Heart right ventricle (tissue), 16 donors: ENCODE measurements at regions not wholly inside any gene's neighbourhood (a gene's known extent, or its start where the extent isn't known, plus 50 kb on each side); places are given as distances from the start of the nearest gene placed in this dataset.

Experiments
- ATAC-seq, 8 donors: fragments of 200-7000 bp; cut with Tn5 transposase; one replicate each; pipeline ENCODE4 v1.9.1; 2020; ENCODE audit warnings: mild to moderate bottlenecking in 8 of 8, moderate library complexity in 8 of 8, moderate number of reproducible peaks in 1 of 8
- DNase-seq, 2 donors: peaks; one replicate each; pipeline ENCODE4 v3.0.0-alpha.2; 2020
- H3K27ac ChIP-seq, 10 donors: fragments of 200-600 bp; sonication (generic) in 2 of 10; one replicate each; pipeline versions ENCODE4 v1.5.0 to v1.8.0; 2020 to 2022; ENCODE audit warnings: mild to moderate bottlenecking in 3 of 10
- H3K27me3 ChIP-seq, 7 donors: fragments of 200-600 bp; one replicate each; pipeline ENCODE4 v1.8.0; 2021 to 2022; ENCODE audit warnings: mild to moderate bottlenecking in 2 of 7
- H3K36me3 ChIP-seq, 9 donors: fragments of 200-600 bp; sonication (generic) in 1 of 9; one replicate each; pipeline versions ENCODE4 v1.5.0 to v1.8.0; 2020 to 2022; ENCODE audit warnings: mild to moderate bottlenecking in 2 of 9
- H3K4me1 ChIP-seq, 9 donors: fragments of 200-600 bp; sonication (generic) in 1 of 9; one replicate each; pipeline versions ENCODE4 v1.5.0 to v1.8.0; 2020 to 2022; ENCODE audit warnings: mild to moderate bottlenecking in 4 of 9
- H3K4me3 ChIP-seq, 10 donors: fragments of 200-600 bp; sonication (generic) in 2 of 10; one replicate each; pipeline versions ENCODE4 v1.5.0 to v1.8.0; 2020 to 2022; ENCODE audit warnings: mild to moderate bottlenecking in 7 of 10, moderate library complexity in 2 of 10
- H3K9me3 ChIP-seq, 11 donors: fragments of 200-600 bp in 10 of 11; sonication (generic) in 2 of 11; one replicate each; pipeline versions ENCODE4 v1.5.0 to v1.8.0; 2013 to 2022; ENCODE audit warnings: mild to moderate bottlenecking in 2 of 11, control low read depth in 1 of 11, moderate library complexity in 1 of 11
- CTCF ChIP-seq, 9 donors: fragments of 200-600 bp; sonication (generic) in 2 of 9; IDR thresholded peaks; one replicate each; pipeline versions ENCODE4 v1.5.0 to v1.8.0; 2021 to 2022; ENCODE audit warnings: antibody characterized with exemption in 9 of 9, mild to moderate bottlenecking in 5 of 9, moderate library complexity in 1 of 9
- WGBS, 2 donors: extraction: QIAGEN DNeasy Blood & Tissue Kit; methylation state at CpG; one replicate each; pipeline ENCODE4 v1.1.7; 2013; ENCODE audit warnings: inconsistent platforms in 1 of 2; 5-methylcytosine and 5-hydroxymethylcytosine counted together
- intact Hi-C, 10 donors: fragments of 100-400 bp; cut with DNase I; formaldehyde crosslinking; loops; one replicate each; pipeline versions ENCODE4 v1.11.1 to v1.14.2; 2022
- donor health status: Arrhythmogenic right ventricular cardiomyopathy.
- donor health status: ischemic (EF 13 %, LVEDD 7.1; RV severe dilation, severe dysfunction).
- donor health status: healthy with polysubstance abuse.
- donor health status: DM: no; HTN: yes; CAD: no.
- donor health status: DM: no; HTN: no; CAD: no.
- donor health status: ischemic (EF 25% LVEDD 6.9; RV normal size, moderate dysfunction).
- donor health status: ischemic (EF 25% LVEDD 5.7; RV mildly dilated, moderate dysfunction).
- donor health status: healthy.
- donor health status: DM: yes; HTN: yes; CAD: no.
- donor health status: Ischemic cardiomyopathy.
- donor health status: ischemic (EF 35%, LVEDD 5.7; RV mildly dilated, moderate dysfunction).
- donor health status: nonischemic (EF 11% LVEDD 7.7; RV severe dilation, severe dysfunction).
- donor health status: DM: yes; HTN: yes; CAD: no.
- donor health status: PGD.
- donor health status: ischemic (EF 29% LVEDD 5.4; RV normal size, mild dysfunction).
- donor health status: nonischemic (EF 23%, LVEDD 6.1; RV moderate dilation, normal function).

- no peak for TF ChIP-seq CTCF (IDR thresholded peaks at IDR 0.05)
- Histone ChIP-seq H3K27ac (no peak overlapping the region), H3K27me3 (no peaks in the 10 kb centered on the region), H3K4me3 (no peak overlapping the region), H3K4me1 (no peaks in the 10 kb centered on the region), H3K9me3 (no peaks in the 10 kb centered on the region), H3K36me3 (no peaks in the 10 kb centered on the region)
- intact Hi-C loops = loop anchor here in 1 of 10 donors (10.0 kb wide), 1 partner anchor 56 kb away; no protein-coding TSS in a partner anchor
- WGBS, 2 donors = 82 to 84% methylated on average over 4 of the region's 4 CpGs
- DNase-seq (no peak), ATAC-seq (no peak)
These were observed 373.1 kb upstream of the SLCO3A1 start for GRCh38 chr15:91480426-91480825.

DNA sequence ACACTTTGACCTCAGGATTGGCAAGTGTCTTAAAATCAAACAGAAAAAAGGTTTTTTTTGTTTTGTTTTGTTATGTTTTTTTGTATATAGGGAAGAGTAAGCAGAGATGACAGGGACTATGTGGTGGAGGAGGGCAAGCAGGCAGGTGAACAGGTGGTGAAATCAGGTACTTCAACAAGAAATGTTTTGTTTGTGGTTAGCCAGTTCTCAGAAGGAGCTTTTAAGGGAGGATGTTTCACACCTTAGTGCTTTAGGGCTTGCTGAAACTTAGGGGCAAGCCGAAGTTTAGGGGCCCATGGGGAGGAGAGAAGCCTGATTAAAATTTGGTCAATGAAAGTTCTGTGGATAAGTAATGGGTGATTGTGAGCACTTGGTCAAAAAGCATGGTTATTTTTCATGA is 370.7 kb upstream of the SLCO3A1 start:
- Histone ChIP-seq H3K36me3 (no peaks in the 10 kb centered on the region), H3K4me1 (no peaks in the 10 kb centered on the region), H3K27ac (no peak overlapping the region), H3K9me3 (no peaks in the 10 kb centered on the region), H3K27me3 (no peaks in the 10 kb centered on the region), H3K4me3 (no peak overlapping the region)
- ATAC-seq (no peak), DNase-seq (no peak)
- no peak for TF ChIP-seq CTCF (IDR thresholded peaks at IDR 0.05)
- WGBS, 2 donors = 67 to 80% methylated on average over 1 of the region's 1 CpG
- intact Hi-C loops = loop anchor here in 1 of 10 donors (10.0 kb wide), 1 partner anchor 58 kb away; no protein-coding TSS in a partner anchor

DNA sequence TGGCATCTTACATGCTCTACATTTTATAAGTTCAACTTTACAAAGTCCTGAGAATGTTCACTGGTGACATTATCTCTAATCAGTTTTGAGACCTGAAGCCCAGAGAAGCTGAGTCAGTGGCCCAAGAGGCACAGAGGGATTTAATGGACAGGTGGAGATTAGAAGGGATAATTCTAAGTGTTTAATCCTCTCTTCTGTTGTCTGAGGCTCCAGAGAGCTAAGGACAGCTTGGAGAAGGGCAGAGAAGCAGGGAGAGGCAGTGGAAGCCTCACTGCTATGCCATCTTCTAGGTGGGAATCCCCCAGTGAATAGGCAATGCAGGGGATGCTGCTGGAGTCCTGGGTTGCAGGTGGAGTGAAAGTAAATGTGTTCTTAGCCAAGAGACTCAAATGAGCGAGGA is 369.4 kb upstream of the SLCO3A1 start:
- 77 to 82% methylated on average over 1 of the region's 1 CpG for WGBS, 2 donors
- Histone ChIP-seq H3K9me3 (peaks cover 0 to 1% (median 0%) of the 10 kb centered on the region in 11 donors), H3K27ac (no peak overlapping the region), H3K36me3 (no peaks in the 10 kb centered on the region), H3K4me3 (no peak overlapping the region), H3K4me1 (no peaks in the 10 kb centered on the region), H3K27me3 (no peaks in the 10 kb centered on the region)
- no peak for TF ChIP-seq CTCF (IDR thresholded peaks at IDR 0.05)
- ATAC-seq (no peak), DNase-seq (no peak)
- intact Hi-C loops = loop anchor here in 1 of 10 donors (10.0 kb wide), 1 partner anchor 59 kb away; no protein-coding TSS in a partner anchor

GRCh38 chr15:91488452-91488851 is 365.1 kb upstream of the SLCO3A1 start:
- Histone ChIP-seq H3K9me3 (peaks cover 0 to 11% (median 0%) of the 10 kb centered on the region in 11 donors), H3K4me1 (no peaks in the 10 kb centered on the region), H3K27me3 (no peaks in the 10 kb centered on the region), H3K27ac (no peak overlapping the region), H3K36me3 (no peaks in the 10 kb centered on the region), H3K4me3 (no peak overlapping the region)
- ATAC-seq = no peak
- WGBS, 2 donors = 76 to 77% methylated on average over 4 of the region's 4 CpGs
- intact Hi-C loops = loop anchor here in 1 of 10 donors (10.0 kb wide), 1 partner anchor 64 kb away; no protein-coding TSS in a partner anchor
- no peak for DNase-seq
- no peak for TF ChIP-seq CTCF (IDR thresholded peaks at IDR 0.05)
